HEK293T (cell line): ENCODE measurements at regions not wholly inside any gene's neighbourhood (a gene's known extent, or its start where the extent isn't known, plus 50 kb on each side); places are given as distances from the start of the nearest gene placed in this dataset.

ENCODE experiments used
- ARNT ChIP-seq: fragments of 450-650 bp; IDR thresholded peaks from 2 replicates; pipeline ENCODE4 v1.6.1; 2017; ENCODE audit warnings: mild to moderate bottlenecking
- BHLHE40 ChIP-seq: fragments of 450-650 bp; IDR thresholded peaks from 2 replicates; pipeline ENCODE4 v1.6.1; 2016; ENCODE audit warnings: mild to moderate bottlenecking, moderate library complexity, borderline replicate concordance
- CTBP1 ChIP-seq: fragments of 450-650 bp; IDR thresholded peaks from 2 replicates; pipeline ENCODE4 v1.6.1; 2016; ENCODE audit warnings: borderline replicate concordance
- ELF4 ChIP-seq: fragments of 450-650 bp; IDR thresholded peaks from 2 replicates; pipeline ENCODE4 v1.6.1; 2017; ENCODE audit warnings: antibody characterized with exemption
- FOXA1 ChIP-seq: fragments of 450-650 bp; IDR thresholded peaks from 2 replicates; pipeline ENCODE4 v1.6.1; 2016; ENCODE audit warnings: mild to moderate bottlenecking
- FOXK2 ChIP-seq: fragments of 450-650 bp; IDR thresholded peaks from 2 replicates; pipeline ENCODE4 v1.6.1; 2016; ENCODE audit warnings: mild to moderate bottlenecking
- FOXM1 ChIP-seq: fragments of 450-650 bp; IDR thresholded peaks from 2 replicates; pipeline ENCODE4 v1.6.1; 2017; ENCODE audit warnings: mild to moderate bottlenecking, borderline replicate concordance
- HDGF ChIP-seq: fragments of 450-650 bp; IDR thresholded peaks from 2 replicates; pipeline ENCODE4 v1.6.1; 2017; ENCODE audit warnings: antibody characterized with exemption, borderline replicate concordance
- LEF1 ChIP-seq: fragments of 450-650 bp; IDR thresholded peaks from 2 replicates; pipeline ENCODE4 v1.6.1; 2017; ENCODE audit warnings: mild to moderate bottlenecking, borderline replicate concordance
- NFRKB ChIP-seq: fragments of 450-650 bp; IDR thresholded peaks from 2 replicates; pipeline ENCODE4 v1.6.1; 2016; ENCODE audit warnings: mild to moderate bottlenecking, moderate library complexity
- SP1 ChIP-seq: fragments of 450-650 bp; IDR thresholded peaks from 2 replicates; pipeline ENCODE4 v1.6.1; 2017
- SUZ12 ChIP-seq: fragments of 450-650 bp; IDR thresholded peaks from 2 replicates; pipeline ENCODE4 v1.6.1; 2016; ENCODE audit warnings: mild to moderate bottlenecking
- TARDBP ChIP-seq: fragments of 450-650 bp; IDR thresholded peaks from 2 replicates; pipeline ENCODE4 v1.6.1; 2016
- ZNF384 ChIP-seq: fragments of 450-650 bp; IDR thresholded peaks from 2 replicates; pipeline ENCODE4 v1.6.1; 2016

DNA sequence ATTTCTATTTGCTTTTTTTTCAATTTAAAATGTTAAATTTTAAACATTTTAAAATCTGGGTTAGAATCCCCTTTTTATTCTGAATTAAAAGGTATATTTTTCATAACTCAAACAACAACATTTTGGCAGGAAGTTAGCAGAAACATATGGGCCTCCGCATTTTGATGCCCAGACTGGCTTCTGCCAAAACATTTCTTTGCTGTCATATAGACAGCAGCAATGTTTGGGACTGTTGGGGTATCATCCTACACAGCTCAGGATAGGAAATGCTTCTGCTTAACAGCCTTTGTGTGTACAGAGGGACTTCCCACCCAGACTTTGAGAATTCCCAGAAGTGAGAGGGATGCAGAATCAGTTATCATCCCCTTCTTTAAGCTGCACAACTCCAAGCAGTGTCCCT, 155.4 kb upstream of the PARD3B start:
- TF ChIP-seq SP1 (no peak), ELF4 (no peak), BHLHE40 (no peak), FOXK2 (no peak), TARDBP (no peak), ARNT (no peak), HDGF (no peak), FOXM1 (no peak), FOXA1 (no peak), SUZ12 (no peak), ZNF384 (no peak), CTBP1 (no peak), NFRKB (no peak), LEF1 (no peak)
